Ovary (tissue), 3 donors: ENCODE measurements at regions not wholly inside any gene's neighbourhood (a gene's known extent, or its start where the extent isn't known, plus 50 kb on each side); places are given as distances from the start of the nearest gene placed in this dataset.

Source experiments
- POLR2A ChIP-seq: fragments of 450-650 bp; IDR thresholded peaks from one replicate; pipeline ENCODE4 v1.6.1; 2017; ENCODE audit warnings: antibody characterized with exemption, mild to moderate bottlenecking, moderate library complexity
- TF ChIP-seq, protein P1 (sequence below), 3 donors: fragments of 450-650 bp in 2 of 3; fragments of 200-600 bp in 1 of 3; IDR thresholded peaks; one replicate each; pipeline versions ENCODE4 v1.5.1 to v1.8.0; 2016 to 2022; ENCODE audit warnings: antibody characterized with exemption in 3 of 3, mild to moderate bottlenecking in 1 of 3
- donor health status: DM: no; HTN: no; CAD: no.

DNA sequence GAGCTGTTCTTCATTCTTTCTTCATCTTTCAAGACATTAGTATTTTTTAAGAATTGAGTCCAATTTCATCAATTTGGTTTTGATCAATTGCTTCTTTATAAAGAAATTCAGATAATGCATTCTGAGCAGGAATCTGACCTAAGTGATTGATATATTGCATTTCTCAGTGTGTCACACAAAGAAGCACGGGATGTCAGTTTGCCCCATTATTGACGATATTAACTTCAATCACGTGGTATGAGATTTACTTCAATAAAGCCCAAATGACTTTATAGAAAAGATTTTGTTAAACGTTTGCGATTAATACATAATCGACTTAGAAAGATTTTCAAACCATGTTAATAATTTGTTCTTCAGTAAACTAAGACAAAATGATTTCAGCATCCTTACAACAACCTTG, 1254.2 kb downstream of the FSCB start:
- no peak for TF ChIP-seq POLR2A
- TF ChIP-seq, protein P1, sequence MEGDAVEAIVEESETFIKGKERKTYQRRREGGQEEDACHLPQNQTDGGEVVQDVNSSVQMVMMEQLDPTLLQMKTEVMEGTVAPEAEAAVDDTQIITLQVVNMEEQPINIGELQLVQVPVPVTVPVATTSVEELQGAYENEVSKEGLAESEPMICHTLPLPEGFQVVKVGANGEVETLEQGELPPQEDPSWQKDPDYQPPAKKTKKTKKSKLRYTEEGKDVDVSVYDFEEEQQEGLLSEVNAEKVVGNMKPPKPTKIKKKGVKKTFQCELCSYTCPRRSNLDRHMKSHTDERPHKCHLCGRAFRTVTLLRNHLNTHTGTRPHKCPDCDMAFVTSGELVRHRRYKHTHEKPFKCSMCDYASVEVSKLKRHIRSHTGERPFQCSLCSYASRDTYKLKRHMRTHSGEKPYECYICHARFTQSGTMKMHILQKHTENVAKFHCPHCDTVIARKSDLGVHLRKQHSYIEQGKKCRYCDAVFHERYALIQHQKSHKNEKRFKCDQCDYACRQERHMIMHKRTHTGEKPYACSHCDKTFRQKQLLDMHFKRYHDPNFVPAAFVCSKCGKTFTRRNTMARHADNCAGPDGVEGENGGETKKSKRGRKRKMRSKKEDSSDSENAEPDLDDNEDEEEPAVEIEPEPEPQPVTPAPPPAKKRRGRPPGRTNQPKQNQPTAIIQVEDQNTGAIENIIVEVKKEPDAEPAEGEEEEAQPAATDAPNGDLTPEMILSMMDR (IDR thresholded peaks at IDR 0.05), result no peak
